ENCODE measurements at regions not wholly inside any gene's neighbourhood (a gene's known extent, or its start where the extent isn't known, plus 50 kb on each side); places are given as distances from the start of the nearest gene placed in this dataset.

DNA sequence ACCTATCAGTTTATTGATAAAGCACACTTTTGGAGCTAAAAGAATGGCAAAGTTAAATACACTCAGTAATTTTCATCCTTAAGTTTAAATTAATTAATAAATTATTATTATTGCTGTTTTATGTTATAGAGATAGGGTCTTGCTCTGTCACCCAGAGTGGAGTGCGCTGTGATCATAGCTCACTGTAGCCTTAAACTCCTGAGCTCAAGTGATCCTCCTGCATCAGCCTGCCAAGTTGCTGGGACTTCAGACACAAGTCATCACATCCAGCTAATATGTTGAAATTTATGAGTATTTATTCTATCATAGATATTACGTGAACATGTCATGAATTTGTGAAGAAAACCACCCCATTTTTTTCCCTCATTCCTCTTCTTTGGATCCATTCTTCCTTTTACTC is 64.2 kb downstream of the GJA1 start:
- H3K27ac ChIP-seq, result no peak overlapping the region
- no peak for TF ChIP-seq CTCF (IDR thresholded peaks at IDR 0.05)
- TF ChIP-seq POLR2AphosphoS5 (IDR thresholded peaks at IDR 0.05), result no peak
- TF ChIP-seq EP300 (IDR thresholded peaks at IDR 0.05), result no peak
- no peak for TF ChIP-seq POLR2A (IDR thresholded peaks at IDR 0.05)
- intact Hi-C loops (cut with DNase I; ENCODE audit: low total_unique reads), result no loop called here
- H3K27me3 ChIP-seq, result no peaks in the 10 kb centered on the region
- DNase-seq, result no peak
- no peaks in the 10 kb centered on the region for H3K9me3 ChIP-seq
- no peaks in the 10 kb centered on the region for H3K36me3 ChIP-seq
- no peak overlapping the region for H3K4me3 ChIP-seq
- peaks cover 0 to 6% (median 4%) of the 10 kb centered on the region in 4 donors for H3K4me1 ChIP-seq
- WGBS, 5 donors, result 57 to 82% (median 64%) methylated on average over 2 of the region's 2 CpGs

DNA sequence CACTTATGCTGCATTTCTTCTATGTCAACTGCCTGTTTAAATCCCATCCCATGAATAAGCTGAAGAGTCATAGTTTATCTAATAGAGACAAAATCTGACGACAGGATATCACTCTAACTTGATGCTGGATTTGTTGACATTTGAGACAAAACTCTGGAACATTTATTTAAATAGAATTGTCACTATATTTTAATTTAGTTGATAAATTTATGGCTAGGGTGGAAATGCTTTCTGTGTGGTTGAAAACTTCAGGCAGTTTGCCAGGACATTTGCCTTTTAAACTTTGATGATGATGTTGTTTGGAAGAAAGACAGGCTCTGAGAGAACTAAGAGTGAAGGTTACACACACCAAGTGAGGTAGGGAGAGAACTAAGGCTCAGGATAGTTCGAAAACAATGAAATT is 68.1 kb downstream of the GJA1 start:
- Histone ChIP-seq H3K4me1 (peaks cover 0 to 6% (median 4%) of the 10 kb centered on the region in 4 donors), H3K27me3 (no peaks in the 10 kb centered on the region), H3K36me3 (no peaks in the 10 kb centered on the region), H3K4me3 (no peak overlapping the region), H3K9me3 (no peaks in the 10 kb centered on the region), H3K27ac (peak overlapping the region in 3 of 5 donors; percentile 10 to 43 (median 13))
- TF ChIP-seq EP300 (IDR thresholded peaks at IDR 0.05) (no peak), CTCF (IDR thresholded peaks at IDR 0.05) (no peak), POLR2A (IDR thresholded peaks at IDR 0.05) (no peak), POLR2AphosphoS5 (IDR thresholded peaks at IDR 0.05) (no peak)
- intact Hi-C loops (cut with DNase I; ENCODE audit: low total_unique reads), result no loop called here
- no peak for DNase-seq
- WGBS, 5 donors, result 34 to 45% (median 40%) methylated on average over 2 of the region's 2 CpGs

DNA sequence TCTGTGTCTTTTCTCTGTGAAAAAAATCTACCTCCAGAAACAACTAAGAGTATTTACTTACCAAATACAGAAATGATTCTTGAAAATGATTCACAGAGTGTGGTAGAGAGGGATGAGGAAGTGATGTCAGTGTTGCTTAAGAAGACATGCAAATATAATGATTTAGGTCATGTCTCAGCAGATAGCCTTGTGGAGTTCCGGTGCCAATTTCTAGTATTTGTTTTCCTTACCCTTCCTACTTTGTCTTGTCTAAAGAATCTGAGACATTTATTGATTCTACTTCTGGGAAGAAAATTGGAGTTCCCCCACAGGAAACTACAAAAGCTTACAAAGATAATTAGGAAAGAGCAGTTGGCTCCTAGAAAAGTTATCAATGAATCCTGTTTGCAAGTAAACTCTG is 68.8 kb downstream of the GJA1 start:
- 12 to 21% (median 20%) methylated on average over 1 of the region's 1 CpG for WGBS, 5 donors
- DNase-seq, result peak in 1 of 2 donors; percentile 13
- no peak for TF ChIP-seq POLR2AphosphoS5 (IDR thresholded peaks at IDR 0.05)
- TF ChIP-seq CTCF (IDR thresholded peaks at IDR 0.05), result no peak
- no peak for TF ChIP-seq EP300 (IDR thresholded peaks at IDR 0.05)
- no peak for TF ChIP-seq POLR2A (IDR thresholded peaks at IDR 0.05)
- no peaks in the 10 kb centered on the region for H3K36me3 ChIP-seq
- no peaks in the 10 kb centered on the region for H3K9me3 ChIP-seq
- H3K27me3 ChIP-seq, result no peaks in the 10 kb centered on the region
- intact Hi-C loops (cut with DNase I; ENCODE audit: low total_unique reads), result no loop called here
- H3K27ac ChIP-seq, result peak overlapping the region in 2 of 5 donors; percentile 10 to 43
- H3K4me3 ChIP-seq, result no peak overlapping the region
- H3K4me1 ChIP-seq, result peaks cover 0 to 6% (median 4%) of the 10 kb centered on the region in 4 donors

DNA sequence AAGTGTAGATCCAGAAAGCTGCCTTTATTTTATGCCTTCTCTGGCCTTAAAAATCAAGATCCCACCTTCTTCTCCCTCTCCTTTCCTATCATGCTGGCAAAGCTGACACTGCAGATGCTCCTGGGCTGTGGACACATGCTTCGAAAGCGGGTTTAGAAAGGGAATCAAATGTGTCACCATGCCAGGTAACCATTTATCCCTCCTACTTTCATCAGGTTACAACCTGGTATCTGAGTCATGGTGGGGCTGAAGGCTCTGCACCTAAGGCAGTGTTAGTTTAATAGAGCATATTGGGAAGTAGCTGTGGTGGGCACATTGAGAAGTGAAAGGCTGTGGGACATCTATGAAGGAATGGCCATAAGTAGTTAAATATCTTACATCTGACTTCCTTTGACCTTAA is 69.8 kb downstream of the GJA1 start:
- no peaks in the 10 kb centered on the region for H3K9me3 ChIP-seq
- 93 to 100% (median 96%) methylated on average over 2 of the region's 2 CpGs for WGBS, 5 donors
- H3K4me3 ChIP-seq, result no peak overlapping the region
- DNase-seq, result no peak
- H3K36me3 ChIP-seq, result no peaks in the 10 kb centered on the region
- H3K27ac ChIP-seq, result no peak overlapping the region
- H3K4me1 ChIP-seq, result peaks cover 0 to 6% (median 2%) of the 10 kb centered on the region in 4 donors
- no peak for TF ChIP-seq POLR2AphosphoS5 (IDR thresholded peaks at IDR 0.05)
- no peak for TF ChIP-seq CTCF (IDR thresholded peaks at IDR 0.05)
- TF ChIP-seq EP300 (IDR thresholded peaks at IDR 0.05), result no peak
- TF ChIP-seq POLR2A (IDR thresholded peaks at IDR 0.05), result no peak
- intact Hi-C loops (cut with DNase I; ENCODE audit: low total_unique reads), result no loop called here
- H3K27me3 ChIP-seq, result no peaks in the 10 kb centered on the region

Data from stomach (tissue), 8 donors.